Embryonic facial prominence (tissue), 1 donor: ENCODE measurements at regions not wholly inside any gene's neighbourhood (a gene's known extent, or its start where the extent isn't known, plus 50 kb on each side); places are given as distances from the start of the nearest gene placed in this dataset.

ENCODE experiments used
- DNase-seq: peaks from one replicate; pipeline ENCODE4 v3.0.0-alpha.2; 2016; ENCODE audit errors: extremely low spot score

DNA sequence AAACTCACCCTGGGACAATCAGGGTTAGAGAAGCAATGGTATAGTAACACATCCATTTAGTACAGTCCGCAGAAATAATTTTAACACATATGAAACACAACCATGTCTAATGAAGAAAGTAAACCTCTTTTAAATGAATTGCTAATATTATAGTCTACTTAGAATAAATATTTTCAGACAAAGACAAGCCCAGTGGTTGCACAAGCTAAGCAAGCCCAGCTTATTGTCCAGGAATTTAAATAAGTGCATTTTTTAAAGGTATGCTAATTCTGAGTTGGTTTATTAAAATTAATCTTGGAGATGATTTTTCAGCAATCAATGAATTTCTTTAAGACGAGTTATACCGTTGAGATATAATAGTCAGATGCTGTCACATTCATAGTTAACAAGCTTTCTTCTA lies 118.8 kb upstream of the BLID start:
- DNase-seq, result no peak

GRCh38 chr11:122234257-122234656 lies 118.2 kb upstream of the BLID start:
- DNase-seq, result no peak

GRCh38 chr11:122232985-122233384 lies 117.0 kb upstream of the BLID start:
- DNase-seq, result no peak

DNA sequence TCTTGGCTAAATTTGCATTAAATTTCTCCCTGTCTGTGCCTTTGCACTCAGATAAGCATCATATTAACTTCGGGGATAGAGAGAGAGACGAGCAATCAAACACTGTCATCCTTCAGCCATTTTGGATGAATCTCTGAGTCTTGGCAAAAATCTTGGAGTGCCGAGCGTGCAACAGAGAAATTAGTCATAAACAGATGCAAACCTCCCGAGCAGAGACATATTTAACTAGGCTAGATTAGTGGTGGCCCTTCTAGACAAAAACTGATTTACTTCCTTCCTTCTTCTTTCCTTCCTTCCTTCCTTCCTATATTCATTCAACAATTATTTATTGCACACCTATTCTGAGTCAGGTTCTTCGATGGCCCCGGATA lies 114.4 kb upstream of the BLID start:
- DNase-seq, result no peak

DNA sequence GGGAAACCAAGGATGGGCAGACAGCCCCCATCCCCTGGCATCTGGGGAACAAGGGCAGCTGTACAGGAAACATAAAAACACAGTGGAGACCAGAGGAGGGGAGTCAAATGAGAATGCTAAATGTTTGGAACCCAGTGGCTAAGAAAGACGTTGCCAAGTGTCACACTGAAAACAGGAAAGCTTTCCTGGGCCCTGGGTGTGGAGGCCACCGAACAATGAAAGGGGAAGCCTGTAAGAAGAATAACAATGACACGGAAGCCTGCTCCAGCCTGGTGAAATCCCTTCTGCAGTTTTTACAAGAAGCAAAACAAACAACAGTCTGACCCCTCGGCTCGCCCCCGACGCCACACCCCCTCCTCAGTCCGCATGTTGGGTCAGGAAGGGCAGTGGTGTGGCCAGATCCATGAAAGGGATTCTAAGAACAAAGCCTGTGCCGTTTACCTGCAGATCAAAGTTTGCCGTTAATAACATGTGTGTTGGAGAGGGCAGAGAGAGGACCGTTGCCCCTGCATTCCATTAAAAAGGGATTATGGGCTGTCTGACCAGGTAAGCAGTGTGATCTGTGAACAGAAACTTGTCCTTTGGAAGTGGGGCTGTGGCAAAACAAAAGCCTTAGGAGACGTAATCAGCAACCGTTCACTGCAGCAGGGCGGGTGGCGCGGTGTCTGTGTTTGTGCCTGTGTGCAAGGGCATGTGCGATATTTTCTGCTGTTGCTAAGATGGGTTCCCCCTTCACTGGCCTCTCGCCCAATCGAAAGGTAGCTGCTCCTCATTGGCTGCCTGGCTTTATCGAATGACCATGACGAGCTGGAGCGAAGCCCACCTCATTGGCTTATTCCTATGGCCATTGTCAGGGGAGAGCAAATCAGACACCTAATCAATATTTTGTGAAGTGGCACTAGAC lies 113.7 kb upstream of the BLID start:
- no peak for DNase-seq

GRCh38 chr11:122229078-122229477 lies 113.1 kb upstream of the BLID start:
- DNase-seq, result no peak

DNA sequence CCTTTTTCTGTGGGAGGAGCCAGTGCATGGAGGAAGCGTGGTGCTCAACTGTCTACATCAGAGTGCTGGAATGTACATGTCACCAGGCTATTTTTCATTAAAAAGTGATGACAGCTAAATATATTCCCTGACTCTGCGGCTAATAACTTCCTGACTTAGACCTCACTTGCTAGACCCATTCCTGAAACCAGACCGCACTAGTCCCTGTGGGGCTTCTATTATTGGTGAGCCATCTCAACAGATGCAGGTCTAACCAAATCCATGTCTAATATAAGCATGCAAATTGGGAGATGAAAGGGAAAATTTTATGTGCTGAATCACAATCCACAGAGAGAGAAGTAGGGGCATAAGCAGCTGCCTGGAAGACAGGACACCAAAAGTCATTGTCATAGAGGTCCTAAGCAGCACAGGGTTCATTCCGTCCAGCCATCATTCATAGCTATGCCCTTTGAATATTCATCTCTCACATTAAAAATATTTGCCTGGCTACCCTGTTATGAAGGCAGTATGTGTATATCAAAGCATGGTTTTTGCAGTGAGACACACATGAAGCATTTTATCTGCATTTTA lies 110.9 kb upstream of the BLID start:
- no peak for DNase-seq

- no peak for DNase-seq
Observed at GRCh38 chr11:122224867-122225266, 108.9 kb upstream of the BLID start.

DNA sequence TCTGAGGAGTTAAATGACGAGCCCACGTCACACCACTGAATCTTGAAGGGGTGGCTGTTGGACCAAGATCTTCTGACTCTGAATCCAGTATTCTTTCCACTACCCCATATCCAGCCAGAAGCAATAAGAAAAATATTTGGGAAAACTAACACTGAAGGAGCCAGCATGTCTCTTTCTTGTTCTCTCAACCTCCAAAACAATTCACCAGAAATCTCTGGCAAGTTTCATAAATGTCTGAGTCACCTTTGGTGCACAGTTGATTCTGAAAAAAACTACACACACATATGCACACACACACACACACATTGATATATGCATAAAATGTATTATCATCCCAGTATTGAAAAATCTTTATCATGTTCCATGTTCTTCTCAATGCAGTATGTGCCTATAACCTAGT lies 104.3 kb upstream of the BLID start:
- DNase-seq, result no peak

GRCh38 chr11:122219791-122220190 lies 103.8 kb upstream of the BLID start:
- DNase-seq, result no peak

DNA sequence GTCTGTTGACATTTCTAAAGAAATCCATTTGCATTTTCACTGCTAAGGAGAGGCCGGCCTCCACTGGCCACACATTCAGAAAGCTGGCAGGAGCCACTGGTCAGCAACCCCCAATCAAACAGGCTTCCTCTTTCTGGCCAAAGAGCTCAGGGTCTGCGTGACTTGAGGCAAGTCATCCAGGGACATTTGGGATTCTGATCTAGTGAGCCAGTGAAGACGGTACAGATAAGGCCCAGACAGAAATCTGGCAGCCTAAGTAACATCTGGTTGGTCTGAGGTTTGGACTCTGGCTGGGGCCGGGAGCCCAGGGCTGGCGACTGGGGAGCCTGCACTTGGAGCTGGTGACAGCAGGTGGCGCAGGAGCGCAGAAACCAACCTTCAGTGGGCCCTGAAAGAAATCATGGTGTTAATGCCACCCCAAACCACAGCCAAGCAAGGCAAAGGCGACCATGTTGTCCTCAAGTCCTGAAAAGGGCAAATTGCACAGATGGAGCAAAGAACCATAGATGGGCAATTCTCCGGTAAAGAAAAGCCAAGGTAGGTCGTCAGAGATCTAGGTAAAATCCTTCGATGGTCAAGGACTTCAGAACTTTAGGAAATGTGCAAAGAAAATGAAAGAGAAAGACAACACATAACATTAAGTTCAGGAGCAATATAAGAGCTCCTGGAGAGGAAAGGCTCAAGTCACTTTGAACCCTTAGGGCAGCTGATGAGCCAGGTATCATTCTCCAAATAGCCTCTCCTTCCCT lies 99.4 kb upstream of the BLID start:
- no peak for DNase-seq

GRCh38 chr11:122214567-122214966 lies 98.6 kb upstream of the BLID start:
- no peak for DNase-seq

- no peak for DNase-seq
Observed at GRCh38 chr11:122214080-122214479, 98.1 kb upstream of the BLID start.

DNA sequence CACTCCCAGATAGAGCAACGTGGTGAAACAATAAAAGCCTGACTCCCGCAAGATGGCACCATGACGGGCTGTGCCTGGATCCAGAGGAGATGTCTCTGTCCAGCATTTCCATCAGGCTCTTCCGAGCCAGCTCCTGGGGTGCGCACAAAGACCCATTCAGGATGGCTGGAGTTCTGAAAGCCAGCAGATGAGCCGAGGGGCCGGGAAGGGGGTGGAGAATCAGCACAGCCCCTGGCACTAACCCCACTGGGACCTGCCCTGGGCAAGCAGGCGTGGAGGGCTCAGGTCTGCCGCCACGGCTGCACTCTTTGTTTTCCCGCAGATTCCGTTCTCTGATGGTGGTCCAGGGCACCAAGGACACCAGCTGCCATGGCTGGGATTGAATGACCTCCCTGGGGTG lies 97.2 kb upstream of the BLID start:
- no peak for DNase-seq

GRCh38 chr11:122210367-122210997 lies 94.5 kb upstream of the BLID start:
- DNase-seq, result no peak

- no peak for DNase-seq
Observed at GRCh38 chr11:122209619-122210366, 93.8 kb upstream of the BLID start.

GRCh38 chr11:122207921-122208764 lies 92.1 kb upstream of the BLID start:
- peak; percentile 45 for DNase-seq

GRCh38 chr11:122207505-122207904 lies 91.5 kb upstream of the BLID start:
- peak; percentile 85 for DNase-seq

DNA sequence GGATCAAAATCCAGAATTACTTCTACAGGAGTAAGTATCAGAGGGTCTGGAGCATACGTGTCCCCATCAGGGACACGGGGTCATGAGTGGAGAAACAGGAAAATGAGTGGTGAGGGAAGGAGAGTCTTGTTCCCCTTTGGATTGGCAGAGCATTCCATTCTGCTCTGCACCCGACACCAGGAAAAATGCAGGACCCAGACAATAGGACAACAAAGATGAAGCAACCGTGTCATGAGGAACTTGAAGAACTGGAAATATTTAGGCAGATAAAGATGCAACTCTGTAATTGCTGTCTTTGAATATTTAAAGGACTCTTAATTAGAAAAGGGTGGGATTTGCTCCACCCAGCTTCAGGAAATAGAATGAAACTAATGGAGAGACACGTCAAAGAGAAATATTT lies 89.0 kb upstream of the BLID start:
- no peak for DNase-seq

DNA sequence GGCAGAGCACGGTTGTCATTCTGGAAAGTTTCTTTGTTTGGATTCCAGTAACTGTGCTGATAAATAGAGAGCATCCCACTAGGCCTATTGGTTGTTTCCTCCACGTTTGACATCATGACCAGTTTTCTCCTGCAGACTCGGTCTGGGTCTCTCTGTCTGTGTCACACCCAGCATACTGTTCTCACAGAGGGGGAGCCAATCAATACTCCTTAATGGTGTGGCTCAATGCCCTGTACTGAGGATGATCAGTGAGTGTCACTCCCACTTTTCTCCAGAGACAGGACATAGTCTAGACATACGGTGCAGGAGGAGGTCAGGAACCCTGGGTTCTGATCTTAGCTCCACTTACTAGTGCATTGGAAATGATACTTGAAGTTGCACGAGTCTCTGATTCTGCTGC lies 88.2 kb upstream of the BLID start:
- no peak for DNase-seq
